HUES48 (cell line): ENCODE measurements at regions not wholly inside any gene's neighbourhood (a gene's known extent, or its start where the extent isn't known, plus 50 kb on each side); places are given as distances from the start of the nearest gene placed in this dataset.

ENCODE experiments used
- H3K27ac ChIP-seq: one replicate; pipeline ENCODE4 v1.7.0; 2013; ENCODE audit warnings: low read depth, low read length, inconsistent platforms
- H3K27me3 ChIP-seq: 2 replicates; pipeline ENCODE4 v1.6.1; 2013; ENCODE audit warnings: mild to moderate bottlenecking, low read length; ENCODE audit not compliant: control insufficient read depth, insufficient read depth
- H3K36me3 ChIP-seq: 2 replicates; pipeline ENCODE4 v1.6.1; 2013; ENCODE audit warnings: low read length; ENCODE audit not compliant: control insufficient read depth, insufficient read depth
- H3K4me1 ChIP-seq: 2 replicates; pipeline ENCODE4 v1.6.1; 2013; ENCODE audit warnings: mild to moderate bottlenecking, low read length; ENCODE audit not compliant: control insufficient read depth, insufficient read depth
- H3K4me3 ChIP-seq: 2 replicates; pipeline ENCODE4 v1.5.1; 2013; ENCODE audit warnings: mild to moderate bottlenecking, low read depth, low read length
- H3K9ac ChIP-seq: 2 replicates; pipeline ENCODE4 v1.6.1; 2013; ENCODE audit warnings: mild to moderate bottlenecking, low read depth, low read length, moderate library complexity
- H3K9me3 ChIP-seq: 2 replicates; pipeline ENCODE4 v1.6.1; 2013; ENCODE audit warnings: low read length; ENCODE audit not compliant: control insufficient read depth, insufficient read depth

DNA sequence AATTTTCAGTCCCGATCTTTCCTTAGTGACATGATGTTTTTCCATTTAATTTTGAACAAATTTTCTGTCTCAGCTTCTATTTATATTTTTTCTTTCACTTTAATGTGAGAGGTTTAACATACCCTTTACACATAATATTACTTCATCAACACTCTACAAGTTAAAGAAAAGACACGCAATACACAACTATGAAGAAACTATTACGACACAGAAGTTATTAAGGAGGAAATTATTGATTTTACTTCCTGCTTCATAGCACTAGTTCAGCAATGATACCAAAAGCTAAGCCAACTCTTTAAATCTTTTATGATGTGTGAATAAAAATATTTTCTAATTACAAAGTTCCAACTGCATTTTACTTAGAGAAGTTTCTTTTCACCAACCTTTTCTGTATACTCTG lies 432.3 kb upstream of the DAB2 start:
- no peak overlapping the region for H3K27ac ChIP-seq
- no peaks in the 10 kb centered on the region for H3K36me3 ChIP-seq
- no peaks in the 10 kb centered on the region for H3K4me1 ChIP-seq
- H3K9ac ChIP-seq: no peak overlapping the region
- no peaks in the 10 kb centered on the region for H3K27me3 ChIP-seq
- H3K9me3 ChIP-seq: no peaks in the 10 kb centered on the region
- no peak overlapping the region for H3K4me3 ChIP-seq

DNA sequence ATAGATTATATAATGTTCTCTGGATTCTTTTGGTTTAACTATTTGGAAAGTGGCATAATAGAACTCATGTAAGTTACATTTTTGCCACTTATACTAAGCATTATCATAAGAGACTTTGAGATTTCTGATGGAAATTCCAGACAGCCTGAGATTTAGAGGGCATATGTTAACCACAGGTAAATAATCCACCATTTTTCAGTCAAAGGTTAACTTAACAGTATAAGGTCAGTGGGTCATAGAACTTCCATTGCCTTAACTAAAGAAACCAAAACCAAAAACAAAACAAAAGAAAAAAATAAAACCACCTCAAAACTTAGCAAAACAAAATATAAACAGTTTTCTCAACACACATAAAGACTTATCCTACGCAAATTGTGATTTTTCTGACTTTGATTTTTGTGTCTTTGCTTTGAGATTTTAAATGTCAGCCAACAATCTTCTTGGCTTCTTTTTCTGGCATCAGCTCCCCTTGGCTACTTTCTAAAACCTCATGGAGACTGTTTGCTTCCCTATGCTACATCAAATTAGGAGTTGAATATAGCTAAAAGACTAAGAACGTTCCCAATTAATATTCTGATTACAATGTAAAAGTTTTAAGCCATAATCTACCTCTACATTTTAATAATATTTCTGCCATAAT lies 430.1 kb upstream of the DAB2 start:
- no peaks in the 10 kb centered on the region for H3K9me3 ChIP-seq

DNA sequence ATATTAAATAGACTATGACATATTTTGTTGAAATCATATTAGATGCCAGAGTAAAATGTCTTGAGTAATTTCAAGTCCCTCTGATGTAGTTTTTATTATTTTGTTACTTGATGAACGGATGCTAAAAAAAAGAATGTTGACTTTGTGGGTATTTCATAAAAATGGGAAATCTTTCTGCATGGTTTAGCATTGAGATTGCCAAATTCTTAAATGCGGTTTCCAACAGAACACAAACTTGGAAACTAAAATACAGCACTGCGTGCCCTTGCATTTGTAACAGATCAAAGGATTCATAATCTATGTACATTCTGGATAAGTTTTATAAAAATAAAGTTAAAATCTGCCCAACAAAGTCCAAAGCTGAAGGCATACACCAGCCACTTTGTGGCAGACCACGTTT lies 425.5 kb upstream of the DAB2 start:
- no peak overlapping the region for H3K9ac ChIP-seq
- H3K4me3 ChIP-seq: no peak overlapping the region
- no peak overlapping the region for H3K27ac ChIP-seq
- H3K36me3 ChIP-seq: no peaks in the 10 kb centered on the region
- no peaks in the 10 kb centered on the region for H3K9me3 ChIP-seq
- H3K27me3 ChIP-seq: no peaks in the 10 kb centered on the region
- no peaks in the 10 kb centered on the region for H3K4me1 ChIP-seq

More for the DNA sequence above, 430.1 kb upstream of the DAB2 start:
- Histone ChIP-seq H3K9ac (no peak overlapping the region), H3K4me1 (no peaks in the 10 kb centered on the region), H3K27me3 (no peaks in the 10 kb centered on the region), H3K27ac (no peak overlapping the region), H3K36me3 (no peaks in the 10 kb centered on the region), H3K4me3 (no peak overlapping the region)

DNA sequence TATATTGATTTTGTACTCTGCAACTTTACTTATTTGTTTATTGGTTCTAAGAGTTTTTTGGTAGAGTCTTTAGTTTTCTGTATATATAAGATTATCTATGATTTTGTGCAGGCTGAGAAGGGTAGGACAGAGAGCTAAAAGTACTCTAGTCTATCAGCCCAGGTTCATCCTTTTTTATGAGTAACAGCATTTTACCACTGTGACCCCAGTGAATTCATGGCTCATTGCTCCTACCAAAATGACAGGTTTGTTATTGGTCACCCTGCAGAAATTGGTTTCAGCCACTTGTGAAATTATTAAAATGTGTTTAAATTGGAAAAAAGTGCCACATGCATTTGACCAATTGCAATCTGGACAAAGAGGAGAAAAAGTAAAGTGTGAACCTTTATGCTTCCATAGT lies 421.4 kb upstream of the DAB2 start:
- Histone ChIP-seq H3K9me3 (no peaks in the 10 kb centered on the region), H3K27me3 (no peaks in the 10 kb centered on the region), H3K27ac (no peak overlapping the region), H3K4me1 (no peaks in the 10 kb centered on the region), H3K4me3 (no peak overlapping the region), H3K36me3 (no peaks in the 10 kb centered on the region), H3K9ac (no peak overlapping the region)

DNA sequence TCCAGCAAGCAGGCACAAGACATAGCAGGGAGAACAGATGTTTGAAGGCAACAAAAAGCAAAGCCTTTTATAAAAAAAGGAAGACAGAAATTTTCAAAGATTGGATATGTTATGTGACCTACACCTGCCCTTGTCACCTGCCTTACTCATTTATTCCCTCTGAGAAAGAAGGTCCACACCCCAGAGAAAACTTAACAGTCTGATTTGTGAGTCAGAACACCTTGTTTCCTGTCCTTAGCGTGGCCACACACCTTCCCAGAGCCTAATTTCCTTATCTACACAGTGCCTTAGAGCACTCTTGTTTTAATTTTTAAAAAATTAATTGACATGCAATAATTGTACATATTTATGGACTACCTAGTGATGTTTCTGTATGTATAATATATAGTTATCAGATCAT lies 419.0 kb upstream of the DAB2 start:
- H3K27ac ChIP-seq: no peak overlapping the region
- H3K4me1 ChIP-seq: no peaks in the 10 kb centered on the region
- H3K27me3 ChIP-seq: no peaks in the 10 kb centered on the region
- H3K36me3 ChIP-seq: no peaks in the 10 kb centered on the region
- H3K9me3 ChIP-seq: 0 out of 2 replicates have a peak, but pooled peaks cover 4% of the 10 kb centered on the region
- H3K9ac ChIP-seq: no peak overlapping the region
- no peak overlapping the region for H3K4me3 ChIP-seq

DNA sequence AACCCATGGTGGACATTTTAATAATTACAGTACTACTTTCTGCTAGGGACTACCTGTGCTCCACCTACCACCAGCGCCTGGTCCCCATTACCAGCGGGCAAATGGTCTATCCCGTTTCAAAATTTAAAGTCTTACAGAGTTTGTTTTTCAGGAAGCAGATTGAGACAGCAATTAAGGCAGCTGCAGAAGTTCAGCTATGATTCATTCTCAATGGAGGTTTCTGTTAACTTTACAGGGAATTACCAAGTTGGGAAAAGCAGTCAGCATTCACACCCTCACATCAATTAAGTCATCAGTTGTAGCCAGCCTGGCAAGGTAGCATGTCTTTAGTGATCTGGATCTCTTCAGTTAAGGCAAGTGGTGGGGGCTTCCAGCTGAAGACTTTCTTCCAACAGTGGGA lies 410.6 kb upstream of the DAB2 start:
- Histone ChIP-seq H3K4me3 (no peak overlapping the region), H3K27me3 (no peaks in the 10 kb centered on the region), H3K9ac (no peak overlapping the region), H3K9me3 (0 out of 2 replicates have a peak, but pooled peaks cover 5% of the 10 kb centered on the region), H3K4me1 (no peaks in the 10 kb centered on the region), H3K36me3 (no peaks in the 10 kb centered on the region), H3K27ac (no peak overlapping the region)

DNA sequence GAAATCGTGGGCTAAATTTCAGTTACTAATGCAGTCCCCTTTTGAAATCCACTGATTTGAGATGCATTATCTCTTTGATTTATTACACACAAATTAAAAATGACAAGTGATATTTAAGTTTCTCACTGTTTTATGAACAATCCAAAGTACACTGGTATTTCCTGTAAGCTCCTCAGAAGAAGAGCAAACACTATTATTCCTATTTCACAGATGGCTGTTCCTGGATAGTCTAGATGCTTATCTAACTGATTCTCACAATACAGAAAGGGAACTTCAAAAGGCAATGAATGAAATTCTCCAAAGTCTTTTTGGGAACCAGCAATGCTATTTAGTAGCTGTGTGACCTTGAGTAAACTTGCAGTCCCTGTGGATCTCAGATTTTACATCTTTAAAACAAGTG lies 404.7 kb upstream of the DAB2 start:
- Histone ChIP-seq H3K9ac (no peak overlapping the region), H3K36me3 (no peaks in the 10 kb centered on the region), H3K4me1 (no peaks in the 10 kb centered on the region), H3K4me3 (no peak overlapping the region), H3K9me3 (no peaks in the 10 kb centered on the region), H3K27me3 (no peaks in the 10 kb centered on the region), H3K27ac (no peak overlapping the region)

DNA sequence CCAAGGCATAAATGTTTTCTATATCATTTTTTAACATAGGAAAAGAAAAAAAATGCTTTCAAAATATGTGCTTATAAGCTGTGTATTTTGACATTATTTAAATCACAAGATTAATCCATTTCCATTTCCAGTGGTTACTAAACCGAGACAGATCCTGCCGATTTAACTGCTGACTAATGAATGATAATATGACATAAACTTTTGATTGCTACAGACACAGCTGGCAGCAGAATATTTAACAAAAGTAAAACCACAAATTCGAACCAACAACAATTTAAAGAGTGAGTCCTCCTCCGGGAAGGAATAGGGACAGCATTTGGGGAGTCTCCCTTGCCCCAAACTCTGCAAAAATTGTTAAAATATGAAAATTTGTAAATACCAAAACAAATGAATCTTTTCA lies 401.3 kb upstream of the DAB2 start:
- no peak overlapping the region for H3K27ac ChIP-seq
- no peaks in the 10 kb centered on the region for H3K36me3 ChIP-seq
- H3K4me1 ChIP-seq: no peaks in the 10 kb centered on the region
- no peak overlapping the region for H3K9ac ChIP-seq
- no peaks in the 10 kb centered on the region for H3K27me3 ChIP-seq
- no peak overlapping the region for H3K4me3 ChIP-seq
- H3K9me3 ChIP-seq: no peaks in the 10 kb centered on the region

DNA sequence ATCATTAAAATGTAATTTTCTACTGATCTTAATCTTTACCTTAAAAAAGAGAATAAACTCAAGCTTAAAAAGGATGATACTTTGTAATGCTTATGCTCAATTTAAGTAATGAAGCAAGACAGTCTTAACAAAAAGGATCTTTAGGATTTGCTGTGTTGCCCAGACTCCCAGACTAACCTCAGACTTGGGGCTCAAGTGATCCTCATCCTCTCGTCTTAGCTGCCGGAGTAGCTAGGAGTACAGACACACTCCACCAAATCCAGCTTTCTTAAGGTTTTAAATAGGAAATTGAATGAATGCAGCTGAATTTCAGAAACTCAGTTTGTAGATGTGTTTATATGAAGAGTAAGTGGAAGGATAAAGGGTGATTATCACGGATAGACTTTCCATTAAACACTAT lies 400.5 kb upstream of the DAB2 start:
- Histone ChIP-seq H3K27me3 (no peaks in the 10 kb centered on the region), H3K9ac (no peak overlapping the region), H3K4me1 (no peaks in the 10 kb centered on the region), H3K9me3 (no peaks in the 10 kb centered on the region), H3K27ac (no peak overlapping the region), H3K36me3 (no peaks in the 10 kb centered on the region), H3K4me3 (no peak overlapping the region)

DNA sequence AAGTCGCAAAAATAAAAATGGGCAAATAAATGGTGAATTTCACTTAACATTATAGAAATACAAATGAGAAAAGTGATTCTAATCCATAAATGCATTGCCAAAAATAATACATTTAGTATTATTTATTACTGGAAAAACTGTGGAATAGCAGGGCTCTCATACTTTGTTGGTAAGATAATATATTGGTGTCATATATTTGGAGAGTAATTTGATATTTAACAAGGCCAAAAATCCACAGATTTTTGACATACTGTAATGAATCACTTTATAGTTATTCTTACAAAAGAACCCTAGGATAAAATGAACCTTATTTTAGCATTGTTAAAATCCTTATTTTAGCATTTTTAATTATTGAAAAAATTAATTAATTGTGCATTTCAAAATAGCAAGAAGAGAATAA lies 397.2 kb upstream of the DAB2 start:
- H3K9ac ChIP-seq: no peak overlapping the region
- no peaks in the 10 kb centered on the region for H3K9me3 ChIP-seq
- no peak overlapping the region for H3K4me3 ChIP-seq
- H3K36me3 ChIP-seq: no peaks in the 10 kb centered on the region
- no peaks in the 10 kb centered on the region for H3K4me1 ChIP-seq
- H3K27ac ChIP-seq: no peak overlapping the region
- no peaks in the 10 kb centered on the region for H3K27me3 ChIP-seq

DNA sequence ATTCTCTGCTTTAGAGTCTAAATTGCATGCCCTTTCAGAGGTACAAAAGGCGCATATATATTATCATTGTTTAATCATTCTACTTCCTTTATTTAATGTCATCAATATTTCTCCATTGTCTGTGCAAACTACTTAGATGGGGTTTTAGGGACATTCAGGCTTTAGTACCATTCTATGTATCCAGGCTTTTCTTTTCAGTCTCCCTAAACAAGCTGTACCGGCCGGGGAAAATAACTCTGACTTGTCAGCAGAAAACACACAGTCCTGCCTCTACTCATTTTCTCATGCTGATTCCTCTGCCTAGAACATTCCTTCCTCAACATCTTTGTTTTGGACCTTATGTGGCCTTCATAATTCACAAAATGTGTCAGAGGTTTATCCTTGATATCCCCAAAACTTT lies 392.1 kb upstream of the DAB2 start:
- Histone ChIP-seq H3K27me3 (no peaks in the 10 kb centered on the region), H3K4me1 (no peaks in the 10 kb centered on the region), H3K36me3 (no peaks in the 10 kb centered on the region), H3K27ac (no peak overlapping the region), H3K9me3 (no peaks in the 10 kb centered on the region), H3K4me3 (no peak overlapping the region), H3K9ac (no peak overlapping the region)
